Lower lobe of right lung (tissue), 2 donors: ENCODE measurements at regions not wholly inside any gene's neighbourhood (a gene's known extent, or its start where the extent isn't known, plus 50 kb on each side); places are given as distances from the start of the nearest gene placed in this dataset.

Experiments
- ATAC-seq, 2 donors: fragments of 200-7000 bp; cut with Tn5 transposase; one replicate each; pipeline ENCODE4 v1.9.1; 2020 to 2022; ENCODE audit warnings: mild to moderate bottlenecking in 2 of 2, moderate library complexity in 2 of 2
- DNase-seq: peaks from one replicate; pipeline ENCODE4 v3.0.0-alpha.2; 2020
- H3K27ac ChIP-seq: fragments of 200-600 bp; one replicate; pipeline ENCODE4 v1.8.0; 2022
- H3K27me3 ChIP-seq: fragments of 200-600 bp; one replicate; pipeline ENCODE4 v1.8.0; 2022; ENCODE audit warnings: low read depth
- H3K36me3 ChIP-seq: fragments of 200-600 bp; one replicate; pipeline ENCODE4 v1.8.0; 2022; ENCODE audit warnings: mild to moderate bottlenecking
- H3K4me1 ChIP-seq: fragments of 200-600 bp; one replicate; pipeline ENCODE4 v1.8.0; 2022
- H3K4me3 ChIP-seq: fragments of 200-600 bp; one replicate; pipeline ENCODE4 v1.8.0; 2022; ENCODE audit warnings: mild to moderate bottlenecking
- H3K9me3 ChIP-seq: fragments of 200-600 bp; one replicate; pipeline ENCODE4 v1.8.0; 2022
- intact Hi-C: fragments of 100-400 bp; cut with DNase I; formaldehyde crosslinking; loops from one replicate; pipeline ENCODE4 v1.11.0; 2022
- TF ChIP-seq, protein P1 (sequence below): fragments of 200-600 bp; IDR thresholded peaks from one replicate; pipeline ENCODE4 v1.8.0; 2022; ENCODE audit warnings: antibody characterized with exemption, mild to moderate bottlenecking
- donor health status: DM: no; HTN: yes; CAD: no; lungs with severe emphysema.

DNA sequence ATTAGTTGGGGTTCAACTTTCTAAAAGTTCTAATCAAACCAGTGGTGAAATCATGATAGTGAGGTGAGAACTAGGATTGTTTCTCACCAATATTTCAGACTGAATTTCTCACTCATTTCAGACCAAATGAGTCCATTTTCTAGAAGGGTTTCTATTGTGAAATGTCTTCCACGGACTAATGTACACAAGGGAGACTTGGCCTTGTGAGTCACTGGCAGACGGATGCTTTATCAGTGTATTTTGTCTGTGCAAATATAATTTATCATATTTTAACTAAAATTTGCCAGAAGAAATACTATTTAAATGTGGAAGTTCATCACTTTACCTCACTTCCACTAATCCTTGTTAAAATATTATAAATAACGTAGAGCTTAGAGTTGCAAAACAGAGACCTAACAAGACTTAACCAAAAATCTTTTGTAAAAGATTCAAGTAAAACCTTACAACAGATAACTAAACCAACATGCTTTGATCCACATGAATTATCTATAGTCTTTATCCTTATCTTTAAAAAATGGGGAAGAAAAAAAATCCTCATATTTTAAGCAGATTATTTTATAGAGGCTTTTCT is 506.0 kb upstream of the FAM241A start:
- H3K4me1 ChIP-seq: no peaks in the 10 kb centered on the region
- no peaks in the 10 kb centered on the region for H3K27me3 ChIP-seq
- TF ChIP-seq, protein P1, sequence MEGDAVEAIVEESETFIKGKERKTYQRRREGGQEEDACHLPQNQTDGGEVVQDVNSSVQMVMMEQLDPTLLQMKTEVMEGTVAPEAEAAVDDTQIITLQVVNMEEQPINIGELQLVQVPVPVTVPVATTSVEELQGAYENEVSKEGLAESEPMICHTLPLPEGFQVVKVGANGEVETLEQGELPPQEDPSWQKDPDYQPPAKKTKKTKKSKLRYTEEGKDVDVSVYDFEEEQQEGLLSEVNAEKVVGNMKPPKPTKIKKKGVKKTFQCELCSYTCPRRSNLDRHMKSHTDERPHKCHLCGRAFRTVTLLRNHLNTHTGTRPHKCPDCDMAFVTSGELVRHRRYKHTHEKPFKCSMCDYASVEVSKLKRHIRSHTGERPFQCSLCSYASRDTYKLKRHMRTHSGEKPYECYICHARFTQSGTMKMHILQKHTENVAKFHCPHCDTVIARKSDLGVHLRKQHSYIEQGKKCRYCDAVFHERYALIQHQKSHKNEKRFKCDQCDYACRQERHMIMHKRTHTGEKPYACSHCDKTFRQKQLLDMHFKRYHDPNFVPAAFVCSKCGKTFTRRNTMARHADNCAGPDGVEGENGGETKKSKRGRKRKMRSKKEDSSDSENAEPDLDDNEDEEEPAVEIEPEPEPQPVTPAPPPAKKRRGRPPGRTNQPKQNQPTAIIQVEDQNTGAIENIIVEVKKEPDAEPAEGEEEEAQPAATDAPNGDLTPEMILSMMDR: no peak
- no peak overlapping the region for H3K27ac ChIP-seq
- H3K4me3 ChIP-seq: no peak overlapping the region
- no peaks in the 10 kb centered on the region for H3K36me3 ChIP-seq
- DNase-seq: no peak
- H3K9me3 ChIP-seq: no peaks in the 10 kb centered on the region
- no peak for ATAC-seq
- intact Hi-C loops: no loop called here

DNA sequence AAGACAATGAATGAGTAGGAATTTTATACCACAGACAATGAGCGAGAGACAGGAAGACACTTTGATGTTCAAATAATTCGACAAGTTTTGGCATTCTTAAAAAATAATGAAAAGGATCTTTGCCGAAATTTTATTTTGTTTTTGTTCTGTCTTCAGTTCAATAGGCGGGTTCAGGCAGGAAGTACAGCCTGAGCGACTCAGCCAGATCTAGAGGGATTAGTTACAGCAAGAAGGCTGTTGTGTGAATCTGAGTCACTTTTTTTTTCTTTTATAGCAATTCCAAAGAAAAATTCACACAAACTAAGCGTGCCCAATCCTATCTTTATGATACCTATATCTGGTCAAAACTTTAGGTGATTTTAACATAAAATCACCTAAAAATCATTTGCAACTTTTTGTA is 505.4 kb upstream of the FAM241A start:
- intact Hi-C loops: no loop called here
- no peak for ATAC-seq
- TF ChIP-seq, protein P1: no peak
- Histone ChIP-seq H3K9me3 (no peaks in the 10 kb centered on the region), H3K27me3 (no peaks in the 10 kb centered on the region), H3K4me1 (no peaks in the 10 kb centered on the region), H3K27ac (no peak overlapping the region), H3K4me3 (no peak overlapping the region), H3K36me3 (no peaks in the 10 kb centered on the region)
- no peak for DNase-seq

DNA sequence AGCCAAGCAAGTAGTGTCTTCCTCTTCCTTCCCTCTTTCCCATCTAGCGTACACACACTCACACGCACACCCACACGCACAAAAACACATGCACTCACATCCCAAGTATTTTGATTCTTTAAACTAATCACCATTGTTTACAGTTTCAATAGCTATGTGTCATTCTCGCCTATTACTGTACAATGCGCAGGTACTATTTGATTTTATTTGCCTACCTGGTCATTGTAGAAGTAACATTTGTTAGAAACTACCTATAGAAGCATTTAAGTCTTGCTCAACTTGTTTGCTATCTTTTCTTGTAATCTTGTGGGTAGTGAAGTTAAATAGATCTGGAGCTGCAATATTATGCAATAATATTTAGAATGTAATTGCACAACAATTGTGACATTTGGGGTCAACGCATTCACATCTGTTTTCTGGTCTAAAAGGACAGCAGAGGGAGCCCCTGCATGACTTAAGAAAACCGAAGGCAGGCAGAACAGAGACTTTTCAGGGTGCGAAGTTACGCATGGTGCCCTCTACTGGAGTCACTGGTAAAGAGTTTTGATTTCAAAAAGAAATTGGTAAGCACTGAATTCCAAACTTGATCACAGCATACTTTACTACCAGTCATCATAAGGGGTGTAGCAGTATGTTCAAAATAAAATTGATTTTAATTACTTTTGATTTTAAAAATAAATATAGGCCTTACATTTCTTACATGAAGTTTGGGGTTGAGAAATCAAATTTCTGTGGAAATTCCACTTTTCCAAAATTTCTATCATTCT is 503.3 kb upstream of the FAM241A start:
- TF ChIP-seq, protein P1: peak; percentile 70
- Histone ChIP-seq H3K27ac (no peak overlapping the region), H3K9me3 (no peaks in the 10 kb centered on the region), H3K27me3 (no peaks in the 10 kb centered on the region), H3K36me3 (no peaks in the 10 kb centered on the region), H3K4me3 (no peak overlapping the region), H3K4me1 (no peaks in the 10 kb centered on the region)
- peak; percentile 91 to 93 for ATAC-seq
- intact Hi-C loops: no loop called here
- DNase-seq: no peak

DNA sequence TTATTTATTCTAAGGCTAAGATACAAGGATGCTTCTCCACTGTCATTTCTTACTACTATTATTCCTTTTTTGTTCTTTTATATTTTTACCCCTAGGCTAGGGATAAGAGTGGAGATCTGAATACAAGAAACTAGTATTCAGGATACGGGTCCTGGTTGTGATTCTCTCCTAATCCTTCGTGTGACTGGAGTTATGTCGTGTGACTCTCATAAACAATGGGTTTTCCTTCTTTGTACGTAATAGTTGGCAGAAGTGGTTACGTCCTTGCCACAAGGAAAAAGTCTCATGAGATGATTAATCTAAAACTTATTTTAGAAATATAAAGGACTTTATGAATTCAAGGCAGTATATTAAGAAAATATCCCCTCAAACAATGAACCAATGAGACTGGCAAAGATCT is 497.2 kb upstream of the FAM241A start:
- Histone ChIP-seq H3K4me1 (no peaks in the 10 kb centered on the region), H3K27ac (no peak overlapping the region), H3K4me3 (no peak overlapping the region), H3K27me3 (no peaks in the 10 kb centered on the region), H3K9me3 (no peaks in the 10 kb centered on the region), H3K36me3 (no peaks in the 10 kb centered on the region)
- TF ChIP-seq, protein P1: no peak
- intact Hi-C loops: no loop called here
- DNase-seq (no peak), ATAC-seq (no peak)

DNA sequence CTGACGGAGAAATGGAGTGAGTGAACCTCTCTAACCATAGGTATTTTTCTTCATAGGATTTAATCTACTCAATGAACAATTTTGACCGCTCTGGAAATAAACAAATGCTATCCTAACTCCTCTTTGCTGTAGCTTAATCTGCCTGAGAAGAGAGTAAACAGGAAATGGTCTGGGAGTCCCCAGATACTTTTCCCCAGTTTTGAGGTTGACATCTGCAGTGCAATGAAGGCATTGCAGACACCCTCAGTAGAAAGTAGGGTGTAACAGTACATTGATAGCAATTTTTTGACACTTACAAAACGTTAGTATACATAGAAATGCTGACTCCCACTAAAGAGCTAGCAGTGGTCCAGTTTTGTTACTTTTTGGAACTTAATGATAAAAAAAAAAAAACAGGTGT is 495.9 kb upstream of the FAM241A start:
- H3K9me3 ChIP-seq: no peaks in the 10 kb centered on the region
- no peak overlapping the region for H3K4me3 ChIP-seq
- DNase-seq (no peak), ATAC-seq (no peak)
- intact Hi-C loops: no loop called here
- TF ChIP-seq, protein P1: no peak
- no peaks in the 10 kb centered on the region for H3K36me3 ChIP-seq
- no peaks in the 10 kb centered on the region for H3K4me1 ChIP-seq
- no peaks in the 10 kb centered on the region for H3K27me3 ChIP-seq
- H3K27ac ChIP-seq: no peak overlapping the region
